Natural killer cell (primary cell): ENCODE measurements at regions not wholly inside any gene's neighbourhood (a gene's known extent, or its start where the extent isn't known, plus 50 kb on each side); places are given as distances from the start of the nearest gene placed in this dataset.

Experiments
- ATAC-seq, 3 donors: fragments of 150-1000 bp in 2 of 3; fragments of 200-7000 bp in 1 of 3; cut with Tn5 transposase; 1 replicate in 1 of 3; 2 replicates in 2 of 3; pipeline ENCODE4 v1.10.0; 2021; ENCODE audit warnings: mild to moderate bottlenecking in 2 of 3, moderate library complexity in 2 of 3
- DNase-seq, 2 donors: peaks; one replicate each; pipeline versions ENCODE4 v3.0.0 to v3.0.0-alpha.2; 2013 to 2021; ENCODE audit warnings: mixed read lengths in 1 of 2
- H3K27ac ChIP-seq: one replicate; pipeline ENCODE4 v1.5.1; 2013; ENCODE audit warnings: mild to moderate bottlenecking, low read length
- H3K27me3 ChIP-seq: one replicate; pipeline ENCODE4 v1.6.1; 2013; ENCODE audit warnings: low read length; ENCODE audit not compliant: control insufficient read depth, insufficient read depth
- H3K36me3 ChIP-seq: one replicate; pipeline ENCODE4 v1.6.1; 2013; ENCODE audit warnings: low read length; ENCODE audit not compliant: control insufficient read depth, insufficient read depth
- H3K4me1 ChIP-seq: one replicate; pipeline ENCODE4 v1.6.1; 2013; ENCODE audit warnings: low read length; ENCODE audit not compliant: control insufficient read depth, insufficient read depth
- H3K4me3 ChIP-seq: one replicate; pipeline ENCODE4 v1.5.1; 2013; ENCODE audit warnings: low read length
- H3K9me3 ChIP-seq: one replicate; pipeline ENCODE4 v1.6.1; 2013; ENCODE audit warnings: low read length; ENCODE audit not compliant: control insufficient read depth, insufficient read depth
- H3K27ac Mint-ChIP-seq, 2 donors: one replicate each; pipeline ENCODE4 v1.8.0; 2022; ENCODE audit warnings: mild to moderate bottlenecking in 2 of 2, mixed read lengths in 2 of 2, moderate library complexity in 1 of 2
- H3K27me3 Mint-ChIP-seq, 2 donors: one replicate each; pipeline ENCODE4 v1.8.0; 2022; ENCODE audit warnings: low read depth in 2 of 2, mixed read lengths in 2 of 2
- H3K36me3 Mint-ChIP-seq: one replicate; pipeline ENCODE4 v1.8.0; 2022; ENCODE audit warnings: mixed read lengths
- H3K4me1 Mint-ChIP-seq, 2 donors: one replicate each; pipeline ENCODE4 v1.8.0; 2022; ENCODE audit warnings: mixed read lengths in 2 of 2
- H3K4me3 Mint-ChIP-seq: one replicate; pipeline ENCODE4 v1.8.0; 2022; ENCODE audit warnings: mild to moderate bottlenecking, moderate library complexity, mixed read lengths
- H3K9me3 Mint-ChIP-seq, 2 donors: one replicate each; pipeline ENCODE4 v1.8.0; 2022; ENCODE audit warnings: mixed read lengths in 2 of 2
- WGBS: methylation state at CpG from one replicate; pipeline ENCODE4 v1.1.7; 2013; ENCODE audit warnings: missing lambda C conversion rate; ENCODE audit not compliant: insufficient coverage; 5-methylcytosine and 5-hydroxymethylcytosine counted together
- intact Hi-C: fragments of 100-400 bp; cut with micrococcal nuclease; formaldehyde crosslinking; loops from one replicate; pipeline ENCODE4 v1.14.2; 2022
- TF ChIP-seq, protein P1 (sequence below): fragments of 200-600 bp; IDR thresholded peaks from one replicate; pipeline ENCODE4 v1.8.0; 2022; ENCODE audit warnings: antibody characterized with exemption

DNA sequence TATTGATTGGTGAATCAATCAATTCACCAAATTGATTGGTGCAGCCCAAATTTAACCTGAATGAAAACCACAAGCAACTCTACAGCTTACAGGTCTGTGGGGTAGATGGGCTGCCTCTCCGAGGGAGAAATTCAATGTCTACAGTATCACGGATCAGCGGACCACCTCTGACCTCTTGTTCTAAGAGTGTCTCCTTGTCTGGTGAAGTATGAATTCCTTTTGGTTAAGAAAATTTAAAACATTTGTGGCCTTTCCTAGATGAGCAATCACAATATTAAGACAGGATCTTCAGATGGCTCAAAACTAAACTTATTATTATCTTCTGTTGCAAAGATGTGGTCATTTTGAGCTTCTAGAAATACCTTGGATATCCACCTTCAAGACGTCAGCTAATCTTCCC lies 153.3 kb downstream of the IL15 start:
- Histone ChIP-seq H3K9me3 (no peaks in the 10 kb centered on the region), H3K27me3 (no peaks in the 10 kb centered on the region), H3K27ac (no peak overlapping the region), H3K4me1 (no peaks in the 10 kb centered on the region), H3K36me3 (no peaks in the 10 kb centered on the region), H3K4me3 (no peak overlapping the region)
- DNase-seq (no peak), ATAC-seq (no peak)
- 97% methylated on average over 3 of the region's 4 CpGs for WGBS
- intact Hi-C loops: no loop called here
- Mint-ChIP-seq H3K4me3 (no peak overlapping the region), H3K27ac (no peak overlapping the region), H3K4me1 (no peaks in the 10 kb centered on the region), H3K36me3 (no peaks in the 10 kb centered on the region), H3K9me3 (peaks cover 0 to 2% of the 10 kb centered on the region in 2 donors), H3K27me3 (no peaks in the 10 kb centered on the region)
- TF ChIP-seq, protein P1, sequence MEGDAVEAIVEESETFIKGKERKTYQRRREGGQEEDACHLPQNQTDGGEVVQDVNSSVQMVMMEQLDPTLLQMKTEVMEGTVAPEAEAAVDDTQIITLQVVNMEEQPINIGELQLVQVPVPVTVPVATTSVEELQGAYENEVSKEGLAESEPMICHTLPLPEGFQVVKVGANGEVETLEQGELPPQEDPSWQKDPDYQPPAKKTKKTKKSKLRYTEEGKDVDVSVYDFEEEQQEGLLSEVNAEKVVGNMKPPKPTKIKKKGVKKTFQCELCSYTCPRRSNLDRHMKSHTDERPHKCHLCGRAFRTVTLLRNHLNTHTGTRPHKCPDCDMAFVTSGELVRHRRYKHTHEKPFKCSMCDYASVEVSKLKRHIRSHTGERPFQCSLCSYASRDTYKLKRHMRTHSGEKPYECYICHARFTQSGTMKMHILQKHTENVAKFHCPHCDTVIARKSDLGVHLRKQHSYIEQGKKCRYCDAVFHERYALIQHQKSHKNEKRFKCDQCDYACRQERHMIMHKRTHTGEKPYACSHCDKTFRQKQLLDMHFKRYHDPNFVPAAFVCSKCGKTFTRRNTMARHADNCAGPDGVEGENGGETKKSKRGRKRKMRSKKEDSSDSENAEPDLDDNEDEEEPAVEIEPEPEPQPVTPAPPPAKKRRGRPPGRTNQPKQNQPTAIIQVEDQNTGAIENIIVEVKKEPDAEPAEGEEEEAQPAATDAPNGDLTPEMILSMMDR: no peak

DNA sequence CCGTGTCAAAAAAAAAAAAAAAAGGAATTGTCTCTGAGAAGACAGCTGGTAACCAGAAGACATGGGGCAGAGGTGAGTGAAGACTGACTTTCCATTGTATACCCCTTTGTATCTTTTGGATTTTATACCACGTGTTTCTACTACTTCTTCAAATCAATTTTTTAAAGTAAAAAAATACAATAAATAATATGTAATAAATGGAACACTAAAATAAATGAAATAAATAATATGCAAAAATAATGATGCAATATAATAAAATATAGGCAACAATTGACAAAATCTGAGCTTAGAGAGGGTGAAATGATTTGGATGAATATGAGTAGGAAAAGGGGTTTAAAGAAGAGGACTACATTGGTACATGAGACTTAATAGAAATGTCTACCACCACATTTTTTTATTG lies 155.8 kb downstream of the IL15 start:
- Mint-ChIP-seq H3K27ac (no peak overlapping the region), H3K4me3 (no peak overlapping the region), H3K27me3 (no peaks in the 10 kb centered on the region), H3K4me1 (no peaks in the 10 kb centered on the region), H3K9me3 (peaks cover 0 to 4% of the 10 kb centered on the region in 2 donors), H3K36me3 (no peaks in the 10 kb centered on the region)
- no peaks in the 10 kb centered on the region for H3K27me3 ChIP-seq
- ATAC-seq (no peak), DNase-seq (no peak)
- TF ChIP-seq, protein P1: no peak
- 100% methylated on average over 1 of the region's 2 CpGs for WGBS
- H3K27ac ChIP-seq: no peak overlapping the region
- H3K4me1 ChIP-seq: no peaks in the 10 kb centered on the region
- H3K36me3 ChIP-seq: no peaks in the 10 kb centered on the region
- H3K4me3 ChIP-seq: no peak overlapping the region
- intact Hi-C loops: no loop called here
- H3K9me3 ChIP-seq: no peaks in the 10 kb centered on the region

DNA sequence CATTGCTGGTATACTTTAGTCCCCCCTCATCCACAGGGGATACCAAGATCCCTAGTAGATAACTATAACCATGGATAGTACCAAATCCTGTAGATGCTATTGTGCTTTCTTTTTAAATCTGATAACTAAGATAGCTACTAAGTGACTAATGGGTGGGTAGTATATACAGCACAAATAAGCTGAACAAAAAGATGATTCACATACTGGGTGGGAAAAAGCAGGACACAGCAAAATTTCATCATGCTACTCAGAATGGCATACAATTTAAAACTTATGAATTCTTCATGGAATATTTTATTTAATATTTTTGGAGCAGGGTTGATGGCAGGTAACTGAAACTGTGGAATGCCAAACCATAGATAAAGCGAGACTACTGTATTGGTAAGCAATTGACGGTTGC lies 161.6 kb downstream of the IL15 start:
- peaks cover 0 to 6% of the 10 kb centered on the region in 2 donors for H3K9me3 Mint-ChIP-seq
- TF ChIP-seq, protein P1: no peak
- no peaks in the 10 kb centered on the region for H3K36me3 Mint-ChIP-seq
- Histone ChIP-seq H3K36me3 (no peaks in the 10 kb centered on the region), H3K9me3 (no peaks in the 10 kb centered on the region), H3K4me1 (no peaks in the 10 kb centered on the region), H3K27ac (no peak overlapping the region), H3K27me3 (no peaks in the 10 kb centered on the region), H3K4me3 (no peak overlapping the region)
- DNase-seq (no peak), ATAC-seq (no peak)
- H3K27ac Mint-ChIP-seq: no peak overlapping the region
- H3K27me3 Mint-ChIP-seq: no peaks in the 10 kb centered on the region
- H3K4me3 Mint-ChIP-seq: no peak overlapping the region
- intact Hi-C loops: no loop called here
- 94% methylated on average over 2 of the region's 2 CpGs for WGBS
- H3K4me1 Mint-ChIP-seq: no peaks in the 10 kb centered on the region

DNA sequence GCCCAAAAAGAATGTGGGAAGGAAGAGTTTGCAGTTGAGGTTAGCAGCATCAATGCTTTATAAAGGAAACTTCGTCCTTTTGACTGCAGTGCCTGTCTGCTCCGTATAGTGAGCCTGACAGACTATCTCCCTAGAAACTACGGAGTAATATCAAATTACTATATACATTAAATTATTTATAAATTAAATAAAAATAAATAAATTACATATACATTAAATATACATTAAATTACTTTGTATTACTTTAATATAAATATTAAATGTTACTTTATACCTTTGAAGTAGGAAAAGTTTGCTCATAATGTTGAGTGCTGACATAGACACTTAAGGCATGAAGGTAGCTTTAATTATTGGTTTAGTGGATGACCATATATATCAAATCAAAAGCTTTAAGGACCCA lies 165.2 kb downstream of the IL15 start:
- H3K4me1 Mint-ChIP-seq: no peaks in the 10 kb centered on the region
- no peak overlapping the region for H3K4me3 Mint-ChIP-seq
- Histone ChIP-seq H3K4me3 (no peak overlapping the region), H3K9me3 (no peaks in the 10 kb centered on the region), H3K27ac (no peak overlapping the region), H3K36me3 (no peaks in the 10 kb centered on the region), H3K4me1 (no peaks in the 10 kb centered on the region), H3K27me3 (no peaks in the 10 kb centered on the region)
- WGBS: no CpG with 5 or more reads among the region's 3 CpGs
- H3K27ac Mint-ChIP-seq: no peak overlapping the region
- TF ChIP-seq, protein P1: no peak
- peaks cover 0 to 2% of the 10 kb centered on the region in 2 donors for H3K9me3 Mint-ChIP-seq
- H3K36me3 Mint-ChIP-seq: no peaks in the 10 kb centered on the region
- no peak for ATAC-seq
- no peak for DNase-seq
- intact Hi-C loops: no loop called here
- H3K27me3 Mint-ChIP-seq: no peaks in the 10 kb centered on the region
